MCF 10A (cell line): ENCODE measurements at regions not wholly inside any gene's neighbourhood (a gene's known extent, or its start where the extent isn't known, plus 50 kb on each side); places are given as distances from the start of the nearest gene placed in this dataset.

Source experiments
- BruUV-seq: library from RNA; stranded (reverse); fragments of 400-500 nt; replicated peaks from 2 replicates; lab custom pipeline; 2021; lab: Mats Ljungman, UMichigan
- CTCF ChIA-PET: fragments of 300-600 bp; sonication (Branson Sonifier 250); formaldehyde crosslinking; extraction: SDS; loops from one replicate; lab custom pipeline; 2021; ENCODE audit warnings: antibody characterized with exemption, inconsistent platforms; lab: Yijun Ruan, JAX
- POLR2A ChIA-PET: fragments of 300-600, 350-650 bp; sonication (Branson Sonifier 250); formaldehyde crosslinking; extraction: SDS; loops from one replicate; lab custom pipeline; 2020; ENCODE audit warnings: antibody characterized with exemption, inconsistent platforms; lab: Yijun Ruan, JAX
- DNase-seq: peaks from one replicate; pipeline ENCODE4 v3.0.0-alpha.2; 2018; ENCODE audit not compliant: unreplicated experiment
- H3K27ac Mint-ChIP-seq: one replicate; pipeline ENCODE4 v1.8.0; 2022; ENCODE audit warnings: mild to moderate bottlenecking, low read depth, mixed read lengths; ENCODE audit not compliant: unreplicated experiment
- H3K27me3 Mint-ChIP-seq: one replicate; pipeline ENCODE4 v1.8.0; 2022; ENCODE audit warnings: mixed read lengths; ENCODE audit not compliant: insufficient read depth, unreplicated experiment
- H3K36me3 Mint-ChIP-seq: one replicate; pipeline ENCODE4 v1.8.0; 2022; ENCODE audit warnings: mild to moderate bottlenecking, moderate library complexity, mixed read lengths; ENCODE audit not compliant: insufficient read depth, unreplicated experiment
- H3K4me1 Mint-ChIP-seq: one replicate; pipeline ENCODE4 v1.8.0; 2022; ENCODE audit warnings: mixed read lengths; ENCODE audit not compliant: insufficient read depth, unreplicated experiment
- H3K4me3 Mint-ChIP-seq: one replicate; pipeline ENCODE4 v1.8.0; 2022; ENCODE audit warnings: mild to moderate bottlenecking, moderate library complexity, mixed read lengths; ENCODE audit not compliant: unreplicated experiment
- H3K9me3 Mint-ChIP-seq: one replicate; pipeline ENCODE4 v1.8.0; 2022; ENCODE audit warnings: mixed read lengths; ENCODE audit not compliant: unreplicated experiment
- intact Hi-C: fragments of 100-400 bp; cut with micrococcal nuclease; formaldehyde crosslinking; loops from 2 replicates; pipeline ENCODE4 v1.14.1; 2022
- TF ChIP-seq, protein P1 (sequence below): fragments of 200-600 bp; IDR thresholded peaks from one replicate; pipeline ENCODE4 v1.8.0; 2022; ENCODE audit warnings: antibody characterized with exemption, mild to moderate bottlenecking; ENCODE audit not compliant: unreplicated experiment

DNA sequence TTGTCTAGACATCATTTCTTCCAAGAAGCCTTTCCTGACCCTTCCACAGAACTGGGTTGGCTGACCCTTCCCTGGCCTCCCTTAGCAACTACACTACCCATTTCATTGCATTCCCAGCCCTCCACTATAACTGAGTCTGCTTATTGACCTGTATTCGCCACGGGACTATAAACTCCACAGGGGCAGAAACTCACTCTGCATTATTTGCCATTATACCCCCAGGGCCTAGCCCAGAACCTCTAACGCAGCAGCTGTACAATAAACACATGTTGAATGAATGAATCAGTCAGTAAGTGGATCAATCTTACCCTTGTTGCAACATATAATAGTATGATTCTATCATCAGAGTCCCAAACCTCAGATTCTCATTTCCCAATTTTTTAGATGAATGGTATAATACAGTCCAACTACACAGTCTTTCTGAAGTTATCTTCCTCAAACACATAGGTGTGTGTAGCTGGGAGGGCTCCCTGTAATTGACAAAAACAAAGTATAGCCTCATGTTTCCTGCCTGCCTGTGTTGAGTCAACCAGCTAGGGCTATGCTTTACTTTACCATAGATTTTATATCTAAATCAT, 209.3 kb downstream of the CHIC2 start:
- H3K9me3 Mint-ChIP-seq = no peaks in the 10 kb centered on the region
- ChIA-PET POLR2A (no interaction called here), CTCF (interaction anchor here (0.7 to 1.7 kb wide), 2 partner anchors 364 to 379 kb away, joined by 4 to 6 read pairs; no protein-coding TSS in a partner anchor)
- TF ChIP-seq, protein P1, sequence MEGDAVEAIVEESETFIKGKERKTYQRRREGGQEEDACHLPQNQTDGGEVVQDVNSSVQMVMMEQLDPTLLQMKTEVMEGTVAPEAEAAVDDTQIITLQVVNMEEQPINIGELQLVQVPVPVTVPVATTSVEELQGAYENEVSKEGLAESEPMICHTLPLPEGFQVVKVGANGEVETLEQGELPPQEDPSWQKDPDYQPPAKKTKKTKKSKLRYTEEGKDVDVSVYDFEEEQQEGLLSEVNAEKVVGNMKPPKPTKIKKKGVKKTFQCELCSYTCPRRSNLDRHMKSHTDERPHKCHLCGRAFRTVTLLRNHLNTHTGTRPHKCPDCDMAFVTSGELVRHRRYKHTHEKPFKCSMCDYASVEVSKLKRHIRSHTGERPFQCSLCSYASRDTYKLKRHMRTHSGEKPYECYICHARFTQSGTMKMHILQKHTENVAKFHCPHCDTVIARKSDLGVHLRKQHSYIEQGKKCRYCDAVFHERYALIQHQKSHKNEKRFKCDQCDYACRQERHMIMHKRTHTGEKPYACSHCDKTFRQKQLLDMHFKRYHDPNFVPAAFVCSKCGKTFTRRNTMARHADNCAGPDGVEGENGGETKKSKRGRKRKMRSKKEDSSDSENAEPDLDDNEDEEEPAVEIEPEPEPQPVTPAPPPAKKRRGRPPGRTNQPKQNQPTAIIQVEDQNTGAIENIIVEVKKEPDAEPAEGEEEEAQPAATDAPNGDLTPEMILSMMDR = no peak
- peak; percentile 39 for DNase-seq
- H3K4me1 Mint-ChIP-seq = peaks cover 23% of the 10 kb centered on the region
- H3K27me3 Mint-ChIP-seq = no peaks in the 10 kb centered on the region
- H3K27ac Mint-ChIP-seq = no peak overlapping the region
- BruUV-seq = no TSS peak
- H3K36me3 Mint-ChIP-seq = no peaks in the 10 kb centered on the region
- no peak overlapping the region for H3K4me3 Mint-ChIP-seq
- intact Hi-C loops = no loop called here

DNA sequence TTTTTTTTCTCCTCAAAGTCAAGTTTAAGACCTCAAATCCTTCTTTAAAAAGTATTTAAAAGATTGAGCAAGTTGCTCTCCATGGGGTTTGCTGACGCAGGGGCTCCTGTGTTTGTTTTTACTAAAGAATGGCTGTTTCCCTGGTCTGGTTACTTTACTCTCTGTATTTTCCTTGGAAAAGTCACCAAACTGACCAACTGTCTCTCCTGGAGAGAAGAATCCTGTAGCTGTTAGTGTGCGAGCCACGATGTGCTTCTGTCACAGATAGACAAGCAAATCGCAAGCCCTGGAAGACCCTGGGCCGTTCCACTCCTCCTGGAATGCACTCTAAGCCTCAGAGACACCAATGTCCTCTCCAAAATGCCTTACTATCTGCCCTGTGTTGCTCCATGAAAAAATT, 212.1 kb downstream of the CHIC2 start:
- TF ChIP-seq, protein P1 = no peak
- Mint-ChIP-seq H3K4me3 (no peak overlapping the region), H3K9me3 (no peaks in the 10 kb centered on the region), H3K27me3 (no peaks in the 10 kb centered on the region), H3K36me3 (no peaks in the 10 kb centered on the region), H3K4me1 (peaks cover 23% of the 10 kb centered on the region), H3K27ac (no peak overlapping the region)
- no TSS peak for BruUV-seq
- intact Hi-C loops = no loop called here
- DNase-seq = no peak
- POLR2A ChIA-PET = interaction anchor here (0.8 kb wide), 1 partner anchor 11 kb away, joined by 3 read pairs; no protein-coding TSS in a partner anchor
- CTCF ChIA-PET = no interaction called here

DNA sequence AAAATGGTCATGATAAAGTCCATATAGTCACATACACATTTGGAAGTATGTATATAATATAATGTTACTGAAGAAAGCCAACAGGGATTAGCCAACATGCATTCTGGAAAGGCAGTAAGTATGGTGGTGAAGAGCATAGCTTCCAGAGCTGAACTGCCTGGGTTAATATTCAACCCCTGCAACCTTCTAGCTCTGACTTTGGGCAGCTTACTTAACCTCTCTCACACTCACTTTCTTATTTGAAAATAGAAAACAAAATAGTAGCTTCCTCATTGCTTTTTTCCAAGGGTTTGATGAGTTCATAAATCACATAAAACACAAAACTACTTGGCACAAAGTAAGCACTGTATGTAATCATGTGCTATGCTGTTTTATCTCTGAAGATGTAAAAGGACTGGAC, 216.4 kb downstream of the CHIC2 start:
- POLR2A ChIA-PET = no interaction called here
- no peaks in the 10 kb centered on the region for H3K9me3 Mint-ChIP-seq
- no peaks in the 10 kb centered on the region for H3K4me1 Mint-ChIP-seq
- H3K4me3 Mint-ChIP-seq = no peak overlapping the region
- no TSS peak for BruUV-seq
- CTCF ChIA-PET = interaction anchor here (0.6 kb wide), 1 partner anchor 85 kb away, joined by 3 read pairs; no protein-coding TSS in a partner anchor
- intact Hi-C loops = no loop called here
- DNase-seq = no peak
- H3K36me3 Mint-ChIP-seq = no peaks in the 10 kb centered on the region
- no peaks in the 10 kb centered on the region for H3K27me3 Mint-ChIP-seq
- H3K27ac Mint-ChIP-seq = no peak overlapping the region
- TF ChIP-seq, protein P1 = no peak

DNA sequence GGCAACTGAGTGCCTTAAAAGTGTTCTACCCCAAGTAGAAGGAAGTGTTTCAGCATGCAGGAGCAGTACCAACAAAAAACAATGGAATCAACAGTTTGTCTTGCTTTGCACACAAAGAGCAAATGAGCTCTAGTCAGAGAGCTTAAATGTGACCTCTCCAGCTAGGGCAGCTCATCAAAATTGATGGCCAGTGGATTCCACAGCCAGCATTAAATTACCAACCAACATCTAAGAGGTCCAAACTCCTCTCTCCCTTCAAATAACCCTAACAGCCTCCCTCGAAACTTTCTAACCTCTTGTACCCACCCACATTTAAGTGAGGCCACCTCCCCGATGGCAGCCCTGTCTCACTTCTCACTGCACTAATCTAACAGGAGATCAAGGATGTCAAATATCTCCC, 219.9 kb downstream of the CHIC2 start:
- Mint-ChIP-seq H3K27me3 (no peaks in the 10 kb centered on the region), H3K27ac (no peak overlapping the region), H3K4me1 (peaks cover 6% of the 10 kb centered on the region), H3K4me3 (no peak overlapping the region), H3K36me3 (no peaks in the 10 kb centered on the region), H3K9me3 (no peaks in the 10 kb centered on the region)
- POLR2A ChIA-PET = no interaction called here
- TF ChIP-seq, protein P1 = no peak
- intact Hi-C loops = no loop called here
- no peak for DNase-seq
- CTCF ChIA-PET = interaction anchor here (1.1 to 1.2 kb wide), 2 partner anchors 138 to 437 kb away, joined by 5 read pairs; no protein-coding TSS in a partner anchor
- BruUV-seq = no TSS peak
